Testis (tissue), 2 donors: ENCODE measurements at regions not wholly inside any gene's neighbourhood (a gene's known extent, or its start where the extent isn't known, plus 50 kb on each side); places are given as distances from the start of the nearest gene placed in this dataset.

ENCODE experiments used
- DNase-seq: peaks from one replicate; pipeline ENCODE4 v3.0.0-alpha.2; 2019
- H3K27ac ChIP-seq, 2 donors: fragments of 200-600 bp; sonication (generic); one replicate each; pipeline ENCODE4 v1.5.1; 2019
- H3K27me3 ChIP-seq: fragments of 200-600 bp; sonication (generic); one replicate; pipeline ENCODE4 v1.5.1; 2019
- H3K36me3 ChIP-seq: fragments of 200-600 bp; sonication (generic); one replicate; pipeline ENCODE4 v1.5.1; 2017; ENCODE audit warnings: low read depth; ENCODE audit errors: missing control alignments
- H3K4me1 ChIP-seq: fragments of 200-600 bp; sonication (generic); one replicate; pipeline ENCODE4 v1.5.1; 2019
- H3K4me3 ChIP-seq, 2 donors: fragments of 200-600 bp; sonication (generic); one replicate each; pipeline ENCODE4 v1.5.1; 2017 to 2019
- H3K9me3 ChIP-seq: fragments of 200-600 bp; sonication (generic); one replicate; pipeline ENCODE4 v1.5.1; 2017
- POLR2A ChIP-seq: fragments of 450-650 bp; IDR thresholded peaks from one replicate; pipeline ENCODE4 v1.6.1; 2017; ENCODE audit warnings: antibody characterized with exemption, mild to moderate bottlenecking, moderate library complexity
- WGBS, 2 donors: methylation state at CpG; one replicate each; pipeline ENCODE4 v1.1.5; 2018; 5-methylcytosine and 5-hydroxymethylcytosine counted together
- intact Hi-C: fragments of 100-400 bp; cut with DNase I; formaldehyde crosslinking; loops from one replicate; pipeline ENCODE4 v1.15.1; 2023; ENCODE audit warnings: low total_unique reads
- TF ChIP-seq, protein P1 (sequence below), 3 experiments: fragments of 450-650 bp in 2 of 3; fragments of 200-600 bp in 1 of 3; sonication (generic) in 1 of 3; IDR thresholded peaks; one replicate each; pipeline ENCODE4 v1.5.1; 2016 to 2019; ENCODE audit warnings: antibody characterized with exemption in 3 of 3, mild to moderate bottlenecking in 2 of 3, moderate library complexity in 1 of 3

DNA sequence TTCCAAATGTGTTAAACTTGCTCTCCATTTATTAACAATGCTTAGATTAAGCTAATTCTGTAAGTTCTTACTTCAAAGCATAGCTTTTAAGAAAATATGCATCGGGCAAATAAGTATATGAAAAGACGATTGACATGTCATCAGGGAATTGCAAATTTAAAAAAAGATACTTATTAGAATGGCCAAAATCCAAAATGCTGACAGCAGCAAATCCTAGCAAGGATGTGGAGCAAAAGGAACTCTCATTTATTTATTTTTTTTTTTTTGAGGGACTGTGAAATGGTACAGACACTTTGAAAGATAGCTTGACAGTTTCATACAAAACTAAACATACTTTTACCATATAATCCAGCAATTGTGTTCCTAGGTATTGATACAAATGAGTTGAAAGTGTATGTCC lies 779.5 kb upstream of the MDGA2 start:
- 87 to 96% methylated on average over 2 of the region's 2 CpGs for WGBS, 2 donors
- intact Hi-C loops = no loop called here
- Histone ChIP-seq H3K36me3 (no peaks in the 10 kb centered on the region), H3K9me3 (no peaks in the 10 kb centered on the region), H3K27ac (no peak overlapping the region), H3K27me3 (no peaks in the 10 kb centered on the region), H3K4me3 (no peak overlapping the region), H3K4me1 (no peaks in the 10 kb centered on the region)
- DNase-seq = no peak
- no peak for TF ChIP-seq POLR2A
- TF ChIP-seq, protein P1, sequence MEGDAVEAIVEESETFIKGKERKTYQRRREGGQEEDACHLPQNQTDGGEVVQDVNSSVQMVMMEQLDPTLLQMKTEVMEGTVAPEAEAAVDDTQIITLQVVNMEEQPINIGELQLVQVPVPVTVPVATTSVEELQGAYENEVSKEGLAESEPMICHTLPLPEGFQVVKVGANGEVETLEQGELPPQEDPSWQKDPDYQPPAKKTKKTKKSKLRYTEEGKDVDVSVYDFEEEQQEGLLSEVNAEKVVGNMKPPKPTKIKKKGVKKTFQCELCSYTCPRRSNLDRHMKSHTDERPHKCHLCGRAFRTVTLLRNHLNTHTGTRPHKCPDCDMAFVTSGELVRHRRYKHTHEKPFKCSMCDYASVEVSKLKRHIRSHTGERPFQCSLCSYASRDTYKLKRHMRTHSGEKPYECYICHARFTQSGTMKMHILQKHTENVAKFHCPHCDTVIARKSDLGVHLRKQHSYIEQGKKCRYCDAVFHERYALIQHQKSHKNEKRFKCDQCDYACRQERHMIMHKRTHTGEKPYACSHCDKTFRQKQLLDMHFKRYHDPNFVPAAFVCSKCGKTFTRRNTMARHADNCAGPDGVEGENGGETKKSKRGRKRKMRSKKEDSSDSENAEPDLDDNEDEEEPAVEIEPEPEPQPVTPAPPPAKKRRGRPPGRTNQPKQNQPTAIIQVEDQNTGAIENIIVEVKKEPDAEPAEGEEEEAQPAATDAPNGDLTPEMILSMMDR (IDR thresholded peaks at IDR 0.05) = no peak

DNA sequence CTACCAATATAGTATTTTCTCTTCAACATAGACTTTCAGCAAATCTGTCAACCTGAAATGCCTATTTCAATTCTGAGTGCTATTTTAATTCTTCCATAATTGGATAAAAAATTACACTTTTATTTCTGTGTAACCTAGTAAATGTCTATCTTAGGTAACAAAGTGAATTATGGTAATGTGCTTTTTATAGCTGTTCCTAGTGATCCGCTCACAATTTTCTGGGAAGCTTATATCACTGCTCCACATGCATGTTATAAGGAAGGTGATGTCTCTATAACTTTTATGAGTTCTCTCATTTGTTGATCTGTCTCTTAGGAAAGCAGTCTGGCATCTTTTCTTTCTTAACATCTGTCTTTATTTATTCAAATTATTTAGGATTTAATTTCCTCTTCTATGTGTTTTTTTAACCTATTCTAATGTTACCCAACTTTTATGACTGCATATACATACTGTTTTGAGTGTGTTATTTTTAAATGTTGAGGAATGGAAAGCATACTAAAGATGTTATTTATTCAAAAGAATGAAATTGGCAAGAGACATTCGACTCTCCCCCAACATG lies 777.1 kb upstream of the MDGA2 start:
- Histone ChIP-seq H3K4me1 (no peaks in the 10 kb centered on the region), H3K9me3 (no peaks in the 10 kb centered on the region), H3K36me3 (no peaks in the 10 kb centered on the region), H3K27me3 (no peaks in the 10 kb centered on the region), H3K4me3 (no peak overlapping the region), H3K27ac (no peak overlapping the region)
- TF ChIP-seq, protein P1 (IDR thresholded peaks at IDR 0.05) = no peak
- no peak for TF ChIP-seq POLR2A
- 82 to 88% methylated on average over 2 of the region's 2 CpGs for WGBS, 2 donors
- no peak for DNase-seq
- intact Hi-C loops = no loop called here

DNA sequence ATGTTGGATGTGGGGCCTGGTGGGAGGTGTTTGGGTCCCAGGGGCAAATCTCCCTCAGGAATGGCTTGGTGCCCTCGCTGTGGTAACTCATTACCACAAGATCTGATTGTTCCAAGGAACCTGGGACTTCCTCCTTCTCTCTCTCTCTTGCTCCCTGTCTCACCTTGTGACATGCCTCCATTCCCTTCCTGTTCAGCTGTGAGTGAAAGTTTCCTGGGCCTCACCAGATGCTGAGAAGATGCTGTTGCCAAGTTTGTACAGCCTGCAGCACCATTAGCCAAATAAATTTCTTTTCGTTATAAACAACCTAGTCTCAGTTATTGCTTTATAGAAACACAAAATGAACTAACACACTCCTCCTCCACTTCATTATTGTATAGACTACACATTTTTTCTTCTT lies 759.8 kb upstream of the MDGA2 start:
- intact Hi-C loops = no loop called here
- Histone ChIP-seq H3K36me3 (no peaks in the 10 kb centered on the region), H3K4me3 (no peak overlapping the region), H3K27me3 (no peaks in the 10 kb centered on the region), H3K9me3 (no peaks in the 10 kb centered on the region), H3K27ac (no peak overlapping the region), H3K4me1 (no peaks in the 10 kb centered on the region)
- no peak for DNase-seq
- no peak for TF ChIP-seq POLR2A
- TF ChIP-seq, protein P1 (IDR thresholded peaks at IDR 0.05) = no peak
- WGBS, 2 donors = 61 to 67% methylated on average over 2 of the region's 2 CpGs

DNA sequence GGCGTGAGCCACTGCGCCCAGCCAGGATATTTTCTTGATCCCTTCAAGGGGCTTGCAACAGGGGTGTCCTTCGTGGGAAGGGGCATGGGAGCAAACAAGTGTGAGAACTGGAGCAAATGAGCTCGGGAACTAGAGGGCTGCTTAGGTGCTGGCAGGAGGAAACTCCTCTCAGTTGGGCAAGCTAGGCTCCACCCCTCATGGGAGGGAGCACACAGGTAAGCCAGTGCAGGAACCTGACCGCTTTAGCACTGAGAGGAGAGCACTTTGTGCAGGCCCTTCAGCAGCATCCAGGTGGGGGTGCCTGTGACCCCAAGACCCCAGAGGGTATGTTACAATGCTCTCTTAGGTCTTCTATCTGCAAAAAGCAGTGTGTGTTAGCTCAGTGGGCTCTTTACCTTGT lies 755.4 kb upstream of the MDGA2 start:
- WGBS, 2 donors = 51 to 83% methylated on average over 5 of the region's 5 CpGs

DNA sequence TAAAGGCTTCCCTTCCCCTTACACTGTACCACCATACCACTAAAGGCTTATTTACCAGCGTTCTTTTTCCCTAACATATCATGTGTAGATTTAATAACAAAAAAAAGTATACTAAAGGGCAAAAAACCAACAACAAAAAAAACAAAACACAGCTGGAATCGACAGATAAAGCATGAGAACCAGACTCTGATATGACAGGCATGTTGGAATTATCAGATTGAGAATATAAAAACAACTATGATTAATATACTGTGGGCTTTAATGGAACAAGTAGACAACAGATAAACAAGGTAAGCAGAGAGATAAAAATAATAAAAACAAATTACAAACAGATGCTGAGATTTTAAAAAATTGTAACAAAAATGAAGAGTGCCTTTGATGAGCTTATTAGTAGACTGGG lies 754.1 kb upstream of the MDGA2 start:
- Histone ChIP-seq H3K9me3 (no peaks in the 10 kb centered on the region), H3K4me3 (no peak overlapping the region), H3K27ac (no peak overlapping the region), H3K4me1 (no peaks in the 10 kb centered on the region), H3K36me3 (no peaks in the 10 kb centered on the region), H3K27me3 (no peaks in the 10 kb centered on the region)
- intact Hi-C loops = no loop called here
- no peak for TF ChIP-seq POLR2A
- TF ChIP-seq, protein P1 (IDR thresholded peaks at IDR 0.05) = no peak
- 35 to 40% methylated on average over 2 of the region's 2 CpGs for WGBS, 2 donors
- no peak for DNase-seq

More for the DNA sequence above, 755.4 kb upstream of the MDGA2 start:
- Histone ChIP-seq H3K27ac (no peak overlapping the region), H3K4me3 (no peak overlapping the region), H3K4me1 (no peaks in the 10 kb centered on the region), H3K27me3 (no peaks in the 10 kb centered on the region), H3K9me3 (no peaks in the 10 kb centered on the region), H3K36me3 (no peaks in the 10 kb centered on the region)
- no peak for TF ChIP-seq POLR2A
- TF ChIP-seq, protein P1 (IDR thresholded peaks at IDR 0.05) = no peak
- intact Hi-C loops = no loop called here
- DNase-seq = no peak
